HEK293 (cell line): ENCODE measurements at regions not wholly inside any gene's neighbourhood (a gene's known extent, or its start where the extent isn't known, plus 50 kb on each side); places are given as distances from the start of the nearest gene placed in this dataset.

Source experiments
- CTCF ChIA-PET: fragments of 350-600 bp; formaldehyde crosslinking; extraction: SDS; loops from one replicate; lab custom pipeline; 2021; ENCODE audit warnings: antibody characterized with exemption; lab: Yijun Ruan, JAX
- POLR2A ChIA-PET: fragments of 300-600 bp; formaldehyde crosslinking; extraction: SDS; loops from one replicate; lab custom pipeline; 2020; ENCODE audit warnings: antibody characterized with exemption, inconsistent platforms; lab: Yijun Ruan, JAX
- H3K27ac ChIP-seq: fragments of 200-500 bp; sonication (Bioruptor generic); 2 replicates; pipeline ENCODE4 v1.5.1; 2014; ENCODE audit warnings: low read depth, low read length, control low read depth, inconsistent platforms; ENCODE audit errors: extremely low read depth
- H3K36me3 ChIP-seq, 2 experiments: fragments of 200-500 bp in 1 of 2; sonication (Bioruptor generic) in 1 of 2; 1 replicate in 1 of 2; 2 replicates in 1 of 2; pipeline ENCODE4 v1.5.1; 2014 to 2017; ENCODE audit warnings: inconsistent platforms in 2 of 2, low read length in 2 of 2; ENCODE audit not compliant: control insufficient read depth in 2 of 2, insufficient read depth in 1 of 2
- H3K4me1 ChIP-seq: fragments of 200-500 bp; sonication (Bioruptor generic); 2 replicates; pipeline ENCODE4 v1.5.1; 2014; ENCODE audit warnings: mild to moderate bottlenecking, low read length, inconsistent platforms; ENCODE audit not compliant: control insufficient read depth, insufficient read depth
- H3K4me3 ChIP-seq: 2 replicates; pipeline ENCODE4 v1.5.1; 2011; ENCODE audit warnings: low read depth, mild to moderate bottlenecking, control low read depth, low read length, moderate library complexity
- H3K9me3 ChIP-seq: fragments of 200-500 bp; sonication (Bioruptor generic); 2 replicates; pipeline ENCODE4 v1.5.1; 2014; ENCODE audit warnings: low read depth, low read length, inconsistent platforms; ENCODE audit not compliant: control insufficient read depth, insufficient read depth
- BCL11A ChIP-seq: fragments of 450-650 bp; formaldehyde crosslinking; IDR thresholded peaks from 2 replicates; pipeline ENCODE4 v1.5.1; 2016; ENCODE audit warnings: low read depth, missing biosample characterization, missing genetic modification characterization
- BCL6B ChIP-seq: fragments of 450-650 bp; formaldehyde crosslinking; IDR thresholded peaks from 2 replicates; pipeline ENCODE4 v1.5.1; 2017; ENCODE audit warnings: missing biosample characterization, missing genetic modification characterization
- HOXA7 ChIP-seq: sonication (generic); formaldehyde crosslinking; IDR thresholded peaks from 2 replicates; pipeline ENCODE4 v1.8.1; 2022; ENCODE audit warnings: missing genetic modification reagents, borderline replicate concordance
- HOXC10 ChIP-seq: sonication (generic); formaldehyde crosslinking; IDR thresholded peaks from 2 replicates; pipeline ENCODE4 v1.8.1; 2023; ENCODE audit warnings: mild to moderate bottlenecking, missing genetic modification reagents
- MEIS1 ChIP-seq: sonication (generic); formaldehyde crosslinking; IDR thresholded peaks from 2 replicates; pipeline ENCODE4 v1.8.1; 2022; ENCODE audit warnings: missing genetic modification reagents, mild to moderate bottlenecking, borderline replicate concordance
- PRDM10 ChIP-seq: fragments of 450-650 bp; formaldehyde crosslinking; IDR thresholded peaks from 2 replicates; pipeline ENCODE4 v1.5.1; 2016; ENCODE audit warnings: missing biosample characterization, missing genetic modification characterization
- SP3 ChIP-seq: fragments of 450-650 bp; formaldehyde crosslinking; IDR thresholded peaks from 2 replicates; pipeline ENCODE4 v1.5.1; 2016; ENCODE audit warnings: missing biosample characterization, missing genetic modification characterization
- ZBTB21 ChIP-seq: fragments of 450-650 bp; formaldehyde crosslinking; IDR thresholded peaks from 2 replicates; pipeline ENCODE4 v1.5.1; 2017; ENCODE audit warnings: missing biosample characterization, missing genetic modification characterization
- ZBTB48 ChIP-seq: fragments of 450-650 bp; formaldehyde crosslinking; IDR thresholded peaks from 2 replicates; pipeline ENCODE4 v1.5.1; 2016; ENCODE audit warnings: missing biosample characterization, missing genetic modification characterization
- ZNF146 ChIP-seq: fragments of 450-650 bp; formaldehyde crosslinking; IDR thresholded peaks from 2 replicates; pipeline ENCODE4 v1.5.1; 2016; ENCODE audit warnings: missing biosample characterization, missing genetic modification characterization
- ZNF148 ChIP-seq: fragments of 450-650 bp; formaldehyde crosslinking; IDR thresholded peaks from 2 replicates; pipeline ENCODE4 v1.5.0; 2017; ENCODE audit warnings: missing biosample characterization, missing genetic modification characterization, borderline replicate concordance
- ZNF248 ChIP-seq: fragments of 450-650 bp; formaldehyde crosslinking; IDR thresholded peaks from 2 replicates; pipeline ENCODE4 v1.5.1; 2017; ENCODE audit warnings: missing biosample characterization, missing genetic modification characterization
- ZNF274 ChIP-seq, 2 experiments: fragments of 200-500 bp in 1 of 2; fragments of 450-650 bp in 1 of 2; sonication (Bioruptor generic) in 1 of 2; formaldehyde crosslinking in 1 of 2; IDR thresholded peaks; 2 replicates each; pipeline versions ENCODE4 v1.5.1 to v1.6.1; 2014 to 2016; ENCODE audit warnings: borderline replicate concordance in 1 of 2, inconsistent platforms in 1 of 2, low read length in 1 of 2, missing biosample characterization in 1 of 2, missing genetic modification characterization in 1 of 2
- ZNF341 ChIP-seq: fragments of 450-650 bp; formaldehyde crosslinking; IDR thresholded peaks from 2 replicates; pipeline ENCODE4; 2016; ENCODE audit warnings: low read depth, missing biosample characterization, missing genetic modification characterization
- ZNF37A ChIP-seq: fragments of 450-650 bp; IDR thresholded peaks from 2 replicates; pipeline ENCODE4 v1.5.1; 2018; ENCODE audit warnings: missing biosample characterization, missing genetic modification characterization
- ZNF404 ChIP-seq: fragments of 450-650 bp; formaldehyde crosslinking; IDR thresholded peaks from 2 replicates; pipeline ENCODE4 v1.5.1; 2017; ENCODE audit warnings: missing biosample characterization, missing genetic modification characterization
- ZNF521 ChIP-seq: fragments of 450-650 bp; formaldehyde crosslinking; IDR thresholded peaks from 2 replicates; pipeline ENCODE4 v1.5.1; 2017; ENCODE audit warnings: missing biosample characterization, mild to moderate bottlenecking, missing genetic modification characterization
- ZNF571 ChIP-seq: fragments of 450-650 bp; formaldehyde crosslinking; IDR thresholded peaks from 2 replicates; pipeline ENCODE4 v1.5.0; 2017; ENCODE audit warnings: missing biosample characterization, missing genetic modification characterization
- ZNF585B ChIP-seq: fragments of 450-650 bp; formaldehyde crosslinking; IDR thresholded peaks from 2 replicates; pipeline ENCODE4 v1.5.1; 2016; ENCODE audit warnings: missing biosample characterization, missing genetic modification characterization
- ZNF623 ChIP-seq: fragments of 450-650 bp; formaldehyde crosslinking; IDR thresholded peaks from 2 replicates; pipeline ENCODE4 v1.5.1; 2016; ENCODE audit warnings: missing biosample characterization, missing genetic modification characterization
- ZNF645 ChIP-seq: fragments of 450-650 bp; formaldehyde crosslinking; IDR thresholded peaks from 2 replicates; pipeline ENCODE4; 2016; ENCODE audit warnings: missing biosample characterization, missing genetic modification characterization
- ZNF677 ChIP-seq: fragments of 450-650 bp; IDR thresholded peaks from 2 replicates; pipeline ENCODE4 v1.5.0; 2018; ENCODE audit warnings: missing biosample characterization, mild to moderate bottlenecking, missing genetic modification characterization, moderate library complexity
- ZNF707 ChIP-seq: fragments of 450-650 bp; formaldehyde crosslinking; IDR thresholded peaks from 2 replicates; pipeline ENCODE4 v1.5.1; 2016; ENCODE audit warnings: missing biosample characterization, missing genetic modification characterization
- ZNF776 ChIP-seq: fragments of 450-650 bp; formaldehyde crosslinking; IDR thresholded peaks from 2 replicates; pipeline ENCODE4 v1.5.0; 2017; ENCODE audit warnings: missing biosample characterization, missing genetic modification characterization, borderline replicate concordance
- ZSCAN23 ChIP-seq: fragments of 450-650 bp; formaldehyde crosslinking; IDR thresholded peaks from 2 replicates; pipeline ENCODE4 v1.5.1; 2016; ENCODE audit warnings: missing biosample characterization, missing genetic modification characterization
- ZSCAN30 ChIP-seq: fragments of 450-650 bp; IDR thresholded peaks from 2 replicates; pipeline ENCODE4 v1.5.1; 2018; ENCODE audit warnings: missing biosample characterization, mild to moderate bottlenecking, missing genetic modification characterization, moderate library complexity

GRCh38 chr4:120491481-120491880 is 424.8 kb upstream of the MAD2L1 start:
- no peaks in the 10 kb centered on the region for H3K4me1 ChIP-seq
- no peak overlapping the region for H3K27ac ChIP-seq
- H3K9me3 ChIP-seq = no peaks in the 10 kb centered on the region
- H3K4me3 ChIP-seq = no peak overlapping the region
- CTCF ChIA-PET = no interaction called here
- no peaks in the 10 kb centered on the region for H3K36me3 ChIP-seq
- POLR2A ChIA-PET = no interaction called here
- TF ChIP-seq ZNF148 (tag by site-specific recombination) (no peak), ZNF776 (tag by site-specific recombination) (no peak), MEIS1 (CRISPR knock-in tag) (no peak), BCL11A (tag by site-specific recombination) (no peak), HOXC10 (no peak), ZNF585B (tag by site-specific recombination) (no peak), ZNF274 (IDR thresholded peaks at IDR 0.05; ENCODE audit: low read length) (no peak), ZNF274 (tag by site-specific recombination; IDR thresholded peaks at IDR 0.05; ENCODE audit: borderline replicate concordance) (no peak), ZSCAN30 (tag by site-specific recombination) (no peak), ZNF248 (tag by site-specific recombination) (no peak), ZNF623 (tag by site-specific recombination) (no peak), ZNF677 (tag by site-specific recombination) (no peak), ZNF645 (no peak)

GRCh38 chr4:120481756-120482155 is 415.1 kb upstream of the MAD2L1 start:
- H3K36me3 ChIP-seq = no peaks in the 10 kb centered on the region
- no peak for TF ChIP-seq ZNF707
- TF ChIP-seq ZNF521 (tag by site-specific recombination) = no peak
- no peak for TF ChIP-seq HOXA7
- TF ChIP-seq ZNF37A (tag by site-specific recombination) = no peak
- TF ChIP-seq ZNF146 (tag by site-specific recombination) = no peak
- no peak for TF ChIP-seq ZBTB48 (tag by site-specific recombination)
- no peak for TF ChIP-seq ZNF341 (tag by site-specific recombination)
- no peak for TF ChIP-seq BCL6B (tag by site-specific recombination)
- TF ChIP-seq ZNF571 (tag by site-specific recombination) = no peak
- TF ChIP-seq ZSCAN23 (tag by site-specific recombination) = no peak
- no peak for TF ChIP-seq ZNF404 (tag by site-specific recombination)
- TF ChIP-seq SP3 = no peak
- no peak for TF ChIP-seq PRDM10 (tag by site-specific recombination)
- no peak for TF ChIP-seq ZBTB21
- CTCF ChIA-PET = no interaction called here
- H3K27ac ChIP-seq = no peak overlapping the region
- H3K4me1 ChIP-seq = no peaks in the 10 kb centered on the region
- no peak overlapping the region for H3K4me3 ChIP-seq
- POLR2A ChIA-PET = no interaction called here
- no peaks in the 10 kb centered on the region for H3K9me3 ChIP-seq
